T47D (cell line): ENCODE measurements at regions not wholly inside any gene's neighbourhood (a gene's known extent, or its start where the extent isn't known, plus 50 kb on each side); places are given as distances from the start of the nearest gene placed in this dataset.
"Not testable (repeated sequence)": the region's sequence is repeated elsewhere in the genome, so short reads cannot be mapped to it uniquely, and the experiment has no call there.

Experiments
- DNase-seq, 2 experiments: peaks; one replicate each; pipeline versions ENCODE4 v3.0.0 to v3.0.0-alpha.2; 2011 to 2012; ENCODE audit warnings: low read depth in 1 of 2, low spot score in 1 of 2
- JUND ChIP-seq: IDR thresholded peaks from 2 replicates; pipeline ENCODE4 v1.6.1; 2012; ENCODE audit warnings: low read depth
- in situ Hi-C: cut with HindIII; loops from 2 replicates; pipeline ENCODE4 v1.10.0; 2016; ENCODE audit warnings: low sequenced_read_pairs, low pct_unique_long_range_greater_than_20kb

DNA sequence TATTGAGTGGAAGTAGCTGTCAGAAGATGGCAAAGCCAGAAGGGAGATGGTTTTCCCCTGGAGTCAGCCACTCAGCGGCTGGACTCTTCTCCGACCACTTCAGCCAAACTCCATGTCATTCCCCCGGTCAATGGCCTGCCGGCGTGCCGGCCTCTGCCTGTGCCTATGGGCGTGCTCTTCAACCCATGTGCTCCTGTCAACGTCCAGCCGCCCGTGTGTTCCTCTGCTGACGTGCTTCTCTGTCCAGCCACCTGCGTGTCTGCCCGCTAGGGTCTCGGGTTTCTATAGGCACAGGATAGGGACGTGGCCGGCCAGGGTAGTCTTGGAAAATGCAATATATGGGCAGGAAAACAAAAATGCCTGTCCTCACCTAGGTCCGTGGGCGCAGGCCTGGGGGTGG lies 77.7 kb upstream of the RUFY1 start:
- no peak for DNase-seq
- no peak for TF ChIP-seq JUND
- in situ Hi-C loops = no loop called here

DNA sequence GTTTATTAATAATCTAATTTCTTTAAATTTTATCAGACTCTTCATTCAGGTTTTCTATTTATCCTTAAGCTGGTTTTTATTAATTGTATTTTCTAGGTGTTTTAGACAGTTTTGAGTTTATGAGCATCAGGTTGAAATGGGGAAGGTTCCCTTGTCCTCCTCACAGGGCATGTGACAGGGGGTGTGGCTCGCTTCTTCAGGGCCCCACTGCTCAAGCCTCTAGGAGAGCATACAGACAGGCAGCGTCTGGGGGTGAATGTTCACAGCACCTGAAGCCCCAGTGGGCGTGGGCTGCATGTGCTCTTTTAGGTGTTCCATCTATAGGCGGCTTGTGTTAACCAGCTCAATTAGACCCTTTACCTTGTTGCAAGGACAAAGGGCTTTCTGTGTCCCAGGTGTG lies 78.2 kb upstream of the RUFY1 start:
- TF ChIP-seq JUND = no peak
- in situ Hi-C loops = no loop called here
- no peak for DNase-seq

DNA sequence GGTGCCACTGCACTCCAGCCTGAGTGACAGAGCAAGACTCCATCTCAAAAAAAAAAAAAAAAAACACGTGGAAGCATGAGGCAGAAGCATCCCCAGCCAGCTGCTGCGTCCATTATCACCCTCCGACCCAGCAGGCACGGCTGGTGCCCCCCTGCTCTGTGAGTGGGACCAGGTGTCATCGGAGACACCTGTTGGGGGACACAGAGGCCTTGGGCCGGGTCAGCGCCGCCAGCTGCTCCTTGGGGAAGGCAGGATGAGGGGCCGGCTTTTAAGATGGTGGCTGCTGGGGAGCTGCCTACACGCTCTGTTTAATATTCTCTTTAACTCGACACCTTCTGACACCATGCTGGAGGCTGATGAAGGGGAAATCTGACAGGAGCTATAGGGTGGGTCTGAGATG lies 80.2 kb upstream of the RUFY1 start:
- in situ Hi-C loops = no loop called here
- DNase-seq = no peak
- TF ChIP-seq JUND = no peak

GRCh38 chr5:179468696-179469095 lies 81.7 kb upstream of the RUFY1 start:
- no peak for TF ChIP-seq JUND
- in situ Hi-C loops = no loop called here
- DNase-seq = no peak

DNA sequence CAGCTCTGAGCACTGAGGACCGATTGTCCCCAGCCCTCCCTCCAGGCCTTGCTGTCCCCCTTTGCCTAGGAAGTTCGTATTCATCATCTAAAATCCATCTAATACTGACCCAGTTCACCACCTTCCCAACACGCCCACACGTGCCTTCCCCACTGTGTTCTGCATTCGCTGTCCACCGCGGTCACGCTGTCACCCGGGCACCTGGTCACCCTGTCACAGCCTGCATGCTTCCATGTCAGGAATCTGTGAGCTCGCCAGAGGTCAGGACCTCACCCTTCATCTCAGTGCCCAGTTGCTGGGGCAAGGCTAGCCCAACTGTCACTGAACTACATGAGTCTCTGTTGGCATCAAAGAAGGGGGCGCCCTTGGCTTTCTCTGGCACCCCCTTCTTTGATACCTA lies 82.9 kb upstream of the RUFY1 start:
- in situ Hi-C loops = no loop called here
- no peak for TF ChIP-seq JUND
- DNase-seq = no peak

- TF ChIP-seq JUND = no peak
- no peak for DNase-seq
- in situ Hi-C loops = no loop called here
Observed at GRCh38 chr5:179464631-179465030, 85.7 kb upstream of the RUFY1 start.

DNA sequence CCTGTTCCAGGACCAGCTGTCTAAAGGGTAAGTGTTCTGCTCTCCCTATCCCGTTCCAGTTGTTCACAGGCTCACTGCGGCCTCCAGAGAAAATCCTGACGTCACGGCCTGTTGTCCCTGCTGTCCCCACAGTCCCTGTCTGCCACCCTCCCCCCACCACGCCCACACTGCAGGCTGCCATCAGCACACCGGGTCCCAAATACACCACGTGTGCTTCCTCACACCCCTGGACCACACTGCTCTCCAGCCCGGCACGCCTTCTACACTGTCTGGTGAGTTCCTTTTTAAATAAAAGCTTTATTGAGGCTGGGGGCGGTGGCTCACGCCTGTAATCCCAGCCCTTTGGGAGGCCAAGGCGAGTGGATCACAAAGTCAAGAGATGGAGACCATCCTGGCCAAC lies 88.3 kb upstream of the RUFY1 start:
- no peak for TF ChIP-seq JUND
- in situ Hi-C loops = no loop called here
- DNase-seq = no peak

DNA sequence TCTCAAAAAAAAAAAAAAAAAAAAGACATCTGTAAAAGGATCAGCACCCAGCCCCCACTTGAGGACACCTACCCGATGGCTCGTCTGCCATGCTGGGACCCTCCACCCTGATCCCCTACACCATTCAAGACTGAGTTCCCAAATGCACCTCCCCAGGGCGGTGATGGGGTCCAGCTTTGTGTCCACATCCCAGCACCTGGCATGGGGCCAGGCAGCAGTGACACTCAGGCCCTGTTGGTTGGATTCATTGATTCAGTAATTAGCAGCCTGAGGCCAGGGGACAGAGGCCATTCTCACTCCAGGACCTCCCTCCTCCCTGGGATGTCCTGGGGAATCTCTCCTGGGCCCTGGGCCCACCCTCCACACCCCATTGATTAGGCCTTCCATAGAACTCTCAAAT lies 88.8 kb upstream of the RUFY1 start:
- in situ Hi-C loops = no loop called here
- TF ChIP-seq JUND = no peak
- DNase-seq = no peak

DNA sequence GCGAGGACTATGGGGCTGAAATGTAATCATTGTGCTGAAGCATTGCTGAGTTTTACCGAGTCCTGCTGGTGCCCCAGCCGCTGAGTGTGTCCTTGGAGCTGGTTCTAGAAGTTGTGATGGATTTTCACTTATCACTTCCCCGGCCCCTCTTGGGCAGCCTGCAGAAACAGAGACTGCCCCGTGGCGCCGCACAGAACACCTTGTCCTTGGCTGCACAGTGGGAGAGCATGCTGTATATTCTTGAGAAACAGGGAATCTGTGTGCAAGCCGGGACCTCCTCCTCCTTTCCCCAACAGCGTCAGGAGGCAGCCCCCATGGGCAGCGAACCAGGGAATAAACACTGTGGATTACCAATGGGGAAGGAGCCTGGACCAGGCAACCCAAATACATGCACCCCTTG lies 90.6 kb upstream of the RUFY1 start:
- no peak for DNase-seq
- in situ Hi-C loops = no loop called here
- no peak for TF ChIP-seq JUND

DNA sequence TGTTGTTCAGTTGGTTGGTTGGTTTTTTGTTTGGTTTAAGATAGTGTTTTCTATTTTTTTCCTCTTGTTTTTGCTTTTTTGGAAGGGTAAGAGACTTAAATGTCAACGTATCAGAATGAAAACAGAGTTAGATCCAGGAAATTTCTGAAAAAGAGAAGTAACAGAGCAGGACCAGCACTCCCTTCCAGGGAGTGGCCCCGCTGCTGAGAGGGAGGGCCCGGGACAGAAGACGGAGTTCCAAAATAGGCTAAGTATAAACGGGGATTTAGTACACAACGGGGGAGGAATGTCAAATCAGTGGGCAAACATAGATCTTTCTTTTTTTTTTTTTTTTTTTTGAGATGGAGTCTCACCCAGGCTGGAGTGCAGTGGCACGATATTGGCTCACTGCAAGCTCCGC lies 92.7 kb upstream of the RUFY1 start:
- in situ Hi-C loops = no loop called here
- TF ChIP-seq JUND = no peak
- no peak for DNase-seq

DNA sequence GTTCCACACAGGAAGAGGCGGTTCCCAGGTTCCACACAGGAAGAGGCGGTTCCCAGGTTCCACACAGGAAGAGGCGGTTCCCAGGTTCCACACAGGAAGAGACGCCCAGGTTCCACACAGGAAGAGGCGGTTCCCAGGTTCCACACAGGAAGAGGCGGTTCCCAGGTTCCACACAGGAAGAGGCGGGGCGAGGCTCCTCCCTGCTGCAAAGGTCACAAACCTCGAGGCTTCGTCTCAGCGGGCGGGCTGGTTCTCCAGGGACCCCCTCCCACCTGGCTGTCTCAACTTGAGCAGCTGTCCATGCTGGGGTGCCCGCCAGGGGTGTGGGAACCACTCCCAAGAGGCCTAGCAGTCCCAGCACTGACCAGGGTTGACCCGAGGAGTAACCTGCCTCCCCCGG lies 94.3 kb upstream of the RUFY1 start:
- in situ Hi-C loops, DNase-seq: not testable (repeated sequence)

- in situ Hi-C loops = no loop called here
- DNase-seq = no peak
- no peak for TF ChIP-seq JUND
Observed at GRCh38 chr5:179455320-179455719, 95.0 kb upstream of the RUFY1 start.

DNA sequence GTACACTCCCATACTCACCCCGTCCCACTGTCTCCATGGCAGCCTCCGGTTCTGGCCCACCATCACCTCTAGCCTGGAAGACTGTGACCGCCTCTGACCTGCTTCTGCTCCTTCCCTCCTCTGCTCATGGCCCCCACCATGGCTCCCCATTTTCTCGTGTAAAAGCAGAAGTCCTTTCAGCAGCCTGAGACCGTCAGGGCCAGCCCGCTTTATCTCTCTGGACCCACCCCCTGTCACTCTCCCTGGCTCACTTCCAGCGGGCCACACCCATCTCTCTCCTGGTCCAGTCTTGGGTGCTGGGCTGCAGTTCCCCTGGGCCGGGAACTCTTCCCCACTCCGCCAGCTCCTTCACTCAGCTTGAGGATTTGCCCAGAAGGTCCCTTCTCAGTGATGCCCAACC lies 96.0 kb upstream of the RUFY1 start:
- in situ Hi-C loops = no loop called here
- no peak for TF ChIP-seq JUND
- no peak for DNase-seq

DNA sequence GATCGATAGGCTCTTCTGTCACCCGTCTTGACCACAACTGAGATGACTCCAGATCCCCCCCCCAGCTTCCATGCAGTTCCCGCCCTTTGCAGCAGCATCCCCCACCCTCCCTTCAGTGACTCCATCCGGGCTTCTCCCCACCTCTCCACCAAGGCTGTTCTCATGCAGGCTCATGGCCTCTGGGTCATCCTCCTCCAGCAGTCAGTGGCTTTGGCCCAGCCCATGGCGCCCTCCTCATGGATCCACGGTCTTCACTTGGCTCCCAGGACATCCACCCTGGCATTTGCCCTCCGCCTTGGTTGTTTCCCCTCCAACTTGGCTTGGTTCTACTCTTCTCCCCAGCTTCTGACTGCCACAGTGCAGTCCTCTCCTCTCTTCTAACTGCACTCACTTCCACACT lies 96.7 kb upstream of the RUFY1 start:
- in situ Hi-C loops = no loop called here
- no peak for DNase-seq
- no peak for TF ChIP-seq JUND
